Parathyroid adenoma (tissue), 2 donors: ENCODE measurements at regions not wholly inside any gene's neighbourhood (a gene's known extent, or its start where the extent isn't known, plus 50 kb on each side); places are given as distances from the start of the nearest gene placed in this dataset.

Source experiments
- H2AFZ ChIP-seq: fragments of 300-600 bp; sonication (generic); one replicate; pipeline ENCODE4 v1.7.0; 2017; ENCODE audit warnings: antibody characterized with exemption, mild to moderate bottlenecking
- H3K27ac ChIP-seq: fragments of 300-600 bp; sonication (generic); one replicate; pipeline ENCODE4 v1.7.0; 2017
- H3K27me3 ChIP-seq: fragments of 300-600 bp; sonication (generic); one replicate; pipeline ENCODE4 v1.7.0; 2017; ENCODE audit warnings: low read length; ENCODE audit not compliant: control insufficient read depth, insufficient read depth
- H3K36me3 ChIP-seq: fragments of 300-600 bp; sonication (generic); one replicate; pipeline ENCODE4 v1.7.0; 2017; ENCODE audit warnings: low read length; ENCODE audit not compliant: control insufficient read depth, insufficient read depth
- H3K4me1 ChIP-seq: fragments of 300-600 bp; sonication (generic); one replicate; pipeline ENCODE4 v1.7.0; 2017; ENCODE audit warnings: control low read depth
- H3K4me2 ChIP-seq: fragments of 300-600 bp; sonication (generic); one replicate; pipeline ENCODE4 v1.7.0; 2017; ENCODE audit warnings: low read length
- H3K4me3 ChIP-seq: fragments of 300-600 bp; sonication (generic); one replicate; pipeline ENCODE4 v1.7.0; 2017; ENCODE audit warnings: low read depth, low read length
- H3K79me2 ChIP-seq: fragments of 300-600 bp; sonication (generic); one replicate; pipeline ENCODE4 v1.7.0; 2017; ENCODE audit warnings: control low read depth
- H3K9ac ChIP-seq: fragments of 300-600 bp; sonication (generic); one replicate; pipeline ENCODE4 v1.7.0; 2017; ENCODE audit warnings: mild to moderate bottlenecking
- H3K9me3 ChIP-seq: fragments of 300-600 bp; sonication (generic); one replicate; pipeline ENCODE4 v1.7.0; 2017; ENCODE audit warnings: low read length; ENCODE audit not compliant: control insufficient read depth
- TF ChIP-seq, protein P1 (sequence below): fragments of 300-600 bp; sonication (generic); IDR thresholded peaks from one replicate; pipeline ENCODE4 v1.7.0; 2017; ENCODE audit warnings: antibody characterized with exemption, mild to moderate bottlenecking
- donor health status: primary hyperparathyroidism.

DNA sequence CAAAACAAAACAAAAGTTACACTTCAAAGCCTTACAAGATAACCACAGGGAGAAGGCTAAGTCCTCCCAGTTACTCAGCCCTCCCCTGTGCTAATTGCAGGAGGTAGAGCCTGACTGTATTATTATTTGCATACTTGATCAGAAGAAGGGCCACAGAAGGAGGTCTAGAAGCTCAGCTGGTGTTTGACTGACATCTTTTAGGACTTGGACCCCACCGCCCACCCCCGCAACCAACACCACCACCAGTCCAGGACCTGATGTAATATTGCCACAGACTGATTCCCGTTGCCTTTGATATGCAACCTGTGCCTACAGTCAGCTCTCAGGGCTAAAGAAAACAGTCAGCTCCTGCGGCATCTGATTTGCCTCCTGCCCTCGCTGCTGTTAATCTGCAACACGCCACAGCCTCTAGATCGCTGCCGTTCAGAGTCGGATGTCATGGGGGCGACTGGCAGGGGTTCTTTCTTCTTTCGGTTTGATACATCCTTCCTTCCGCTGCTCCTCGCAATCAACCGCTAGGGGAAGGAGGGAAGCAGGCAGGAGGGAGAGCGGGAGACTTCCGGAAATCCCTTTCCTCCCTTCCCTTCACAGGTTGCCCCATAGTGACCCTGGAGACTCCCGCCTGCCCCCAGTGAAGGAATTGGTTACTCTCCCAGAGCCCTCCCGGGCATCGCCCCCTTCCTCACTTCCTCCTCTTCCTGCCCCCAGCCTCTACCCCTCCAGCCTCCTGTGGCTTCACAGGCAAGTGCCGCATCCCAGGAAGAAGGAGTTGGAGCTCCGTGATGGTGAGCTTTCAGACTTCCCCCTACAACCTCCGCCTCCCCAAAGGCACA, 90.5 kb upstream of the SOX9 start:
- Histone ChIP-seq H3K79me2 (no peaks in the 10 kb centered on the region), H3K27ac (no peak overlapping the region), H3K4me1 (no peaks in the 10 kb centered on the region), H2AFZ (peak overlapping the region; percentile 82), H3K9ac (no peak overlapping the region), H3K4me2 (peak overlapping the region; percentile 51), H3K27me3 (peaks cover 2% of the 10 kb centered on the region), H3K9me3 (no peaks in the 10 kb centered on the region), H3K36me3 (no peaks in the 10 kb centered on the region), H3K4me3 (peak overlapping the region; percentile 31)
- TF ChIP-seq, protein P1, sequence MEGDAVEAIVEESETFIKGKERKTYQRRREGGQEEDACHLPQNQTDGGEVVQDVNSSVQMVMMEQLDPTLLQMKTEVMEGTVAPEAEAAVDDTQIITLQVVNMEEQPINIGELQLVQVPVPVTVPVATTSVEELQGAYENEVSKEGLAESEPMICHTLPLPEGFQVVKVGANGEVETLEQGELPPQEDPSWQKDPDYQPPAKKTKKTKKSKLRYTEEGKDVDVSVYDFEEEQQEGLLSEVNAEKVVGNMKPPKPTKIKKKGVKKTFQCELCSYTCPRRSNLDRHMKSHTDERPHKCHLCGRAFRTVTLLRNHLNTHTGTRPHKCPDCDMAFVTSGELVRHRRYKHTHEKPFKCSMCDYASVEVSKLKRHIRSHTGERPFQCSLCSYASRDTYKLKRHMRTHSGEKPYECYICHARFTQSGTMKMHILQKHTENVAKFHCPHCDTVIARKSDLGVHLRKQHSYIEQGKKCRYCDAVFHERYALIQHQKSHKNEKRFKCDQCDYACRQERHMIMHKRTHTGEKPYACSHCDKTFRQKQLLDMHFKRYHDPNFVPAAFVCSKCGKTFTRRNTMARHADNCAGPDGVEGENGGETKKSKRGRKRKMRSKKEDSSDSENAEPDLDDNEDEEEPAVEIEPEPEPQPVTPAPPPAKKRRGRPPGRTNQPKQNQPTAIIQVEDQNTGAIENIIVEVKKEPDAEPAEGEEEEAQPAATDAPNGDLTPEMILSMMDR = peak; percentile 4

DNA sequence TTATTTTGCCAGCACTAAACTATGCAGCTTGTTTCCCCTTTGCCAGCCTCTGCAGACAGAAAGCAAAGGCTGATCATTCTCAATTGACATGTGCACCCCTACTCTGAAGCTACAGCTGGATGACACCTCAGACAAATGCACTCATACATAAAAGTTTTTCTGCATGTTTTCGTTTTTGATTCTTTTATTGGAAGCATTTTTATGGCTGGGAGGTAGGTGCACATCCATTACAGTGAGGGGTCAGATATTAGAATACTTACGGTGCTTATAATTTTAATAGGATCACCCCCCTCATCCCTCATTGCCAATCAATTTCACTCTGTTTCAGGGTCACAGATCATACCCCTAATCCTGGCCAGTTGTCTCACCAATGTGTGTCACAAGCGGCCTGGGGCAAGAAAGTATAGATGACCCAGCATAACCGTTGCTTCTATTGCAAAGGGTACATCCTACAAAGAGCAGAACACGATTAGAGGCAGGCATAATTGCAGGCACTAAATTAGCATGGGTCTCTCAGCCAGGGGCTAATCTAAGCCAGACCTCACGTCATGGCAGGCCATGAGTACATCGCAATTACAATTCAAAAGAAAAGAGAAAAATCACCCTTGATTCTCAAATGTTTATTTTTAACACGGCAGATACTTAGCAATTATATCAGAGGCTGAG, 89.5 kb upstream of the SOX9 start:
- TF ChIP-seq, protein P1 = no peak

DNA sequence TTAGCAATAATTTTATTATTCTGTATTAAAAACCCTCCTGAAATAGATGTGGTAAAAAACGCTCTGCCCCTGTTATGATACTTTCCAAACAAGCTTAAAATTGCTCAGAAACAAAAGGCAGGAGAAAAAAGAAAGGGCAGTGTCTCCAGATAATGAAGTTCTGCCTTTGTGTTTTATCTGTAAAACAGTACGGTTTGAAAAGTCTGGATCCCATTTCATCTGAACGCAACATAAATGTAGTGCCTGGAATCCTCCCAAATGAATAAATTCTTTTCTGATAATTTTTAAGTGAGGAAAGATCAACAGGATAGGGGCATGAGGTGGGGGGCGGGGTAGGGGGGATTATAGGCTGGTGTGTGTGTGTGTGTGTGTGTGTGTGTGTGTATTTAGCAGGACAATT, 87.5 kb upstream of the SOX9 start:
- H3K9ac ChIP-seq = no peak overlapping the region
- no peak overlapping the region for H3K4me2 ChIP-seq
- no peak overlapping the region for H3K4me3 ChIP-seq

More for the DNA sequence above, 89.5 kb upstream of the SOX9 start:
- peaks cover 2% of the 10 kb centered on the region for H3K27me3 ChIP-seq
- H2AFZ ChIP-seq = no peak overlapping the region
- no peaks in the 10 kb centered on the region for H3K4me1 ChIP-seq
- H3K4me2 ChIP-seq = no peak overlapping the region
- H3K9ac ChIP-seq = no peak overlapping the region
- no peaks in the 10 kb centered on the region for H3K36me3 ChIP-seq
- H3K9me3 ChIP-seq = no peaks in the 10 kb centered on the region
- no peak overlapping the region for H3K4me3 ChIP-seq
- no peaks in the 10 kb centered on the region for H3K79me2 ChIP-seq
- H3K27ac ChIP-seq = no peak overlapping the region

DNA sequence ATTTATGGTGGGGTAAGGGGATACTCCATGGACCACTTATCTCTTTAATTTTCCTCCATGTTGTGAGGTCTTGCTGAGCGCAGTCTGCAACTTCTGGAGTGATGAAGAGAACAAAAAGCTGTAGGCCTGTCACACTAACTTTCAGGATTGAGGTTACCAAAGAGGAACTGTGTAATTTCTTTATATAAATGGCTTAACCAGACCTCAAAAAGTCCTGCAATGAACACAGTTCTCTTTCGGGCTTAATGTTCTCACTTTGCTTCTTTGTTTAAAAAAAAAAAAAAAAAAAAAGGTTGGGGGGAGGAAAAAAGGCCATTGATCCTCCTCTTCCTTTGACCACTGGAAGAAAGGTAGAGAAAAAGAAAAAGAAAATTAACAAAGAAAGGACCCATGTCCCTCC, 86.8 kb upstream of the SOX9 start:
- H3K36me3 ChIP-seq = no peaks in the 10 kb centered on the region
- H2AFZ ChIP-seq = no peak overlapping the region
- TF ChIP-seq, protein P1 = no peak
- no peak overlapping the region for H3K4me2 ChIP-seq
- no peaks in the 10 kb centered on the region for H3K79me2 ChIP-seq
- no peak overlapping the region for H3K27ac ChIP-seq
- H3K27me3 ChIP-seq = no peaks in the 10 kb centered on the region
- H3K4me3 ChIP-seq = no peak overlapping the region
- no peaks in the 10 kb centered on the region for H3K4me1 ChIP-seq
- no peak overlapping the region for H3K9ac ChIP-seq
- H3K9me3 ChIP-seq = no peaks in the 10 kb centered on the region

More for the DNA sequence above, 87.5 kb upstream of the SOX9 start:
- Histone ChIP-seq H2AFZ (no peak overlapping the region), H3K27me3 (no peaks in the 10 kb centered on the region), H3K4me1 (no peaks in the 10 kb centered on the region), H3K36me3 (no peaks in the 10 kb centered on the region), H3K27ac (no peak overlapping the region), H3K9me3 (no peaks in the 10 kb centered on the region), H3K79me2 (no peaks in the 10 kb centered on the region)
- TF ChIP-seq, protein P1 = no peak
